HEK293 (cell line): ENCODE measurements at regions not wholly inside any gene's neighbourhood (a gene's known extent, or its start where the extent isn't known, plus 50 kb on each side); places are given as distances from the start of the nearest gene placed in this dataset.

ENCODE experiments used
- CTCF ChIA-PET: fragments of 350-600 bp; formaldehyde crosslinking; extraction: SDS; loops from one replicate; lab custom pipeline; 2021; ENCODE audit warnings: antibody characterized with exemption; lab: Yijun Ruan, JAX
- POLR2A ChIA-PET: fragments of 300-600 bp; formaldehyde crosslinking; extraction: SDS; loops from one replicate; lab custom pipeline; 2020; ENCODE audit warnings: antibody characterized with exemption, inconsistent platforms; lab: Yijun Ruan, JAX
- H3K27ac ChIP-seq: fragments of 200-500 bp; sonication (Bioruptor generic); 2 replicates; pipeline ENCODE4 v1.5.1; 2014; ENCODE audit warnings: low read depth, low read length, control low read depth, inconsistent platforms; ENCODE audit errors: extremely low read depth
- H3K36me3 ChIP-seq, 2 experiments: fragments of 200-500 bp in 1 of 2; sonication (Bioruptor generic) in 1 of 2; 1 replicate in 1 of 2; 2 replicates in 1 of 2; pipeline ENCODE4 v1.5.1; 2014 to 2017; ENCODE audit warnings: inconsistent platforms in 2 of 2, low read length in 2 of 2; ENCODE audit not compliant: control insufficient read depth in 2 of 2, insufficient read depth in 1 of 2
- H3K4me1 ChIP-seq: fragments of 200-500 bp; sonication (Bioruptor generic); 2 replicates; pipeline ENCODE4 v1.5.1; 2014; ENCODE audit warnings: mild to moderate bottlenecking, low read length, inconsistent platforms; ENCODE audit not compliant: control insufficient read depth, insufficient read depth
- H3K4me3 ChIP-seq: 2 replicates; pipeline ENCODE4 v1.5.1; 2011; ENCODE audit warnings: low read depth, mild to moderate bottlenecking, control low read depth, low read length, moderate library complexity
- H3K9me3 ChIP-seq: fragments of 200-500 bp; sonication (Bioruptor generic); 2 replicates; pipeline ENCODE4 v1.5.1; 2014; ENCODE audit warnings: low read depth, low read length, inconsistent platforms; ENCODE audit not compliant: control insufficient read depth, insufficient read depth
- GLI2 ChIP-seq: fragments of 450-650 bp; formaldehyde crosslinking; IDR thresholded peaks from 2 replicates; pipeline ENCODE4; 2017; ENCODE audit warnings: missing biosample characterization, missing genetic modification characterization, low read depth, borderline replicate concordance
- KLF7 ChIP-seq: fragments of 450-650 bp; formaldehyde crosslinking; IDR thresholded peaks from 2 replicates; pipeline ENCODE4 v1.5.1; 2016; ENCODE audit warnings: missing biosample characterization, missing genetic modification characterization, borderline replicate concordance
- MYNN ChIP-seq: fragments of 450-650 bp; formaldehyde crosslinking; IDR thresholded peaks from 2 replicates; pipeline ENCODE4 v1.5.1; 2016; ENCODE audit warnings: missing biosample characterization, missing genetic modification characterization, borderline replicate concordance
- ZBTB10 ChIP-seq: fragments of 450-650 bp; formaldehyde crosslinking; IDR thresholded peaks from 2 replicates; pipeline ENCODE4 v1.5.1; 2016; ENCODE audit warnings: missing biosample characterization, missing genetic modification characterization
- ZNF133 ChIP-seq: fragments of 450-650 bp; formaldehyde crosslinking; IDR thresholded peaks from 2 replicates; pipeline ENCODE4 v1.5.1; 2016; ENCODE audit warnings: missing biosample characterization, missing genetic modification characterization
- ZNF311 ChIP-seq: fragments of 450-650 bp; formaldehyde crosslinking; IDR thresholded peaks from 2 replicates; pipeline ENCODE4 v1.5.1; 2017; ENCODE audit warnings: missing biosample characterization, missing genetic modification characterization, borderline replicate concordance
- ZNF514 ChIP-seq: fragments of 450-650 bp; formaldehyde crosslinking; IDR thresholded peaks from 2 replicates; pipeline ENCODE4 v1.5.1; 2016; ENCODE audit warnings: missing biosample characterization, missing genetic modification characterization
- ZNF529 ChIP-seq: fragments of 450-650 bp; formaldehyde crosslinking; IDR thresholded peaks from 2 replicates; pipeline ENCODE4 v1.5.1; 2017; ENCODE audit warnings: missing genetic modification characterization, missing biosample characterization; ENCODE audit not compliant: insufficient replicate concordance
- ZNF549 ChIP-seq: fragments of 450-650 bp; IDR thresholded peaks from 2 replicates; pipeline ENCODE4 v1.5.1; 2018; ENCODE audit warnings: missing biosample characterization, missing genetic modification characterization, mild to moderate bottlenecking, inconsistent platforms, moderate library complexity
- ZNF600 ChIP-seq: fragments of 450-650 bp; formaldehyde crosslinking; IDR thresholded peaks from 2 replicates; pipeline ENCODE4 v1.5.1; 2016; ENCODE audit warnings: missing biosample characterization, missing genetic modification characterization
- ZNF660 ChIP-seq: fragments of 450-650 bp; IDR thresholded peaks from 2 replicates; pipeline ENCODE4 v1.5.1; 2018; ENCODE audit warnings: missing biosample characterization, mild to moderate bottlenecking, missing genetic modification characterization
- ZNF664 ChIP-seq: fragments of 450-650 bp; formaldehyde crosslinking; IDR thresholded peaks from 2 replicates; pipeline ENCODE4 v1.5.1; 2016; ENCODE audit warnings: missing biosample characterization, missing genetic modification characterization
- ZNF701 ChIP-seq: fragments of 450-650 bp; formaldehyde crosslinking; IDR thresholded peaks from 2 replicates; pipeline ENCODE4 v1.5.1; 2016; ENCODE audit warnings: missing biosample characterization, missing genetic modification characterization
- ZNF777 ChIP-seq: fragments of 450-650 bp; formaldehyde crosslinking; IDR thresholded peaks from 2 replicates; pipeline ENCODE4 v1.5.1; 2017; ENCODE audit warnings: missing biosample characterization, missing genetic modification characterization, borderline replicate concordance
- ZNF830 ChIP-seq: fragments of 450-650 bp; IDR thresholded peaks from 2 replicates; pipeline ENCODE4 v1.5.0; 2018; ENCODE audit warnings: missing biosample characterization, missing genetic modification characterization, low read depth, mild to moderate bottlenecking, moderate library complexity
- ZSCAN23 ChIP-seq: fragments of 450-650 bp; formaldehyde crosslinking; IDR thresholded peaks from 2 replicates; pipeline ENCODE4 v1.5.1; 2016; ENCODE audit warnings: missing biosample characterization, missing genetic modification characterization
- ZSCAN30 ChIP-seq: fragments of 450-650 bp; IDR thresholded peaks from 2 replicates; pipeline ENCODE4 v1.5.1; 2018; ENCODE audit warnings: missing biosample characterization, mild to moderate bottlenecking, missing genetic modification characterization, moderate library complexity
- TF ChIP-seq, protein P1 (sequence below): fragments of 450-650 bp; formaldehyde crosslinking; IDR thresholded peaks from 2 replicates; pipeline ENCODE4 v1.5.1; 2016; ENCODE audit warnings: missing biosample characterization, missing genetic modification characterization
- TF ChIP-seq, protein P2 (sequence below): fragments of 450-650 bp; formaldehyde crosslinking; IDR thresholded peaks from 2 replicates; pipeline ENCODE4 v1.5.1; 2016; ENCODE audit warnings: missing biosample characterization, missing genetic modification characterization
- TF ChIP-seq, protein P3 (sequence below): fragments of 450-650 bp; formaldehyde crosslinking; IDR thresholded peaks from 2 replicates; pipeline ENCODE4 v1.5.1; 2016; ENCODE audit warnings: missing biosample characterization, missing genetic modification characterization

DNA sequence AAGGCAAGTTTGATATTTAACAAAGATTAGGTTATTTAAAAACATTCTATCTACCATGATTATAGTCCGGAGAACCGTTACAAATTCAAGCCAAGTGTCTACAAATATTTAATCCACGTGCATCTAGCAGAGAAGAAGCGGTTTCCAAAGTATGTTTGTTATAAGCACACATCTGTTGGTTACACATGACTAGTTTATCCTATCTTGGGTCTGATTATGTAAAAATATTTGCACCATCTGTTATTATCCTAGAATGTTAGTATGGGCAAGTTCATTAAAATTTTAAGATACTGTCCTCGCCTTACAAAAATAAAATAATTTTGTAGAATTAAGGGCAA lies 289.2 kb upstream of the VSTM2A start:
- no peak overlapping the region for H3K27ac ChIP-seq
- POLR2A ChIA-PET = no interaction called here
- H3K36me3 ChIP-seq = no peaks in the 10 kb centered on the region
- no peaks in the 10 kb centered on the region for H3K9me3 ChIP-seq
- H3K4me1 ChIP-seq = no peaks in the 10 kb centered on the region
- no peak for TF ChIP-seq ZNF660 (tag by site-specific recombination)
- CTCF ChIA-PET = no interaction called here
- no peak overlapping the region for H3K4me3 ChIP-seq

- Histone ChIP-seq H3K4me3 (no peak overlapping the region), H3K27ac (no peak overlapping the region), H3K36me3 (no peaks in the 10 kb centered on the region), H3K4me1 (no peaks in the 10 kb centered on the region), H3K9me3 (no peaks in the 10 kb centered on the region)
- ChIA-PET CTCF (no interaction called here), POLR2A (no interaction called here)
- TF ChIP-seq ZNF830 (tag by site-specific recombination) = no peak
- no peak for TF ChIP-seq ZNF311 (tag by site-specific recombination)
- TF ChIP-seq ZNF701 (tag by site-specific recombination) = no peak
- TF ChIP-seq ZNF549 (tag by site-specific recombination) = no peak
- no peak for TF ChIP-seq ZNF529 (tag by site-specific recombination)
- TF ChIP-seq ZNF664 (tag by site-specific recombination) = no peak
- no peak for TF ChIP-seq GLI2 (tag by site-specific recombination)
- TF ChIP-seq ZBTB10 (tag by site-specific recombination) = no peak
- no peak for TF ChIP-seq ZSCAN30 (tag by site-specific recombination)
- TF ChIP-seq, protein P1, sequence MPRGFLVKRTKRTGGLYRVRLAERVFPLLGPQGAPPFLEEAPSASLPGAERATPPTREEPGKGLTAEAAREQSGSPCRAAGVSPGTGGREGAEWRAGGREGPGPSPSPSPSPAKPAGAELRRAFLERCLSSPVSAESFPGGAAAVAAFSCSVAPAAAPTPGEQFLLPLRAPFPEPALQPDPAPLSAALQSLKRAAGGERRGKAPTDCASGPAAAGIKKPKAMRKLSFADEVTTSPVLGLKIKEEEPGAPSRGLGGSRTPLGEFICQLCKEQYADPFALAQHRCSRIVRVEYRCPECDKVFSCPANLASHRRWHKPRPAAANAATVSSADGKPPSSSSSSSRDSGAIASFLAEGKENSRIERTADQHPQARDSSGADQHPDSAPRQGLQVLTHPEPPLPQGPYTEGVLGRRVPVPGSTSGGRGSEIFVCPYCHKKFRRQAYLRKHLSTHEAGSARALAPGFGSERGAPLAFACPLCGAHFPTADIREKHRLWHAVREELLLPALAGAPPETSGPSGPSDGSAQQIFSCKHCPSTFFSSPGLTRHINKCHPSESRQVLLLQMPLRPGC (tag by site-specific recombination) = no peak
- no peak for TF ChIP-seq ZNF514 (tag by site-specific recombination)
- TF ChIP-seq ZNF777 = no peak
- TF ChIP-seq MYNN = no peak
- TF ChIP-seq, protein P2, sequence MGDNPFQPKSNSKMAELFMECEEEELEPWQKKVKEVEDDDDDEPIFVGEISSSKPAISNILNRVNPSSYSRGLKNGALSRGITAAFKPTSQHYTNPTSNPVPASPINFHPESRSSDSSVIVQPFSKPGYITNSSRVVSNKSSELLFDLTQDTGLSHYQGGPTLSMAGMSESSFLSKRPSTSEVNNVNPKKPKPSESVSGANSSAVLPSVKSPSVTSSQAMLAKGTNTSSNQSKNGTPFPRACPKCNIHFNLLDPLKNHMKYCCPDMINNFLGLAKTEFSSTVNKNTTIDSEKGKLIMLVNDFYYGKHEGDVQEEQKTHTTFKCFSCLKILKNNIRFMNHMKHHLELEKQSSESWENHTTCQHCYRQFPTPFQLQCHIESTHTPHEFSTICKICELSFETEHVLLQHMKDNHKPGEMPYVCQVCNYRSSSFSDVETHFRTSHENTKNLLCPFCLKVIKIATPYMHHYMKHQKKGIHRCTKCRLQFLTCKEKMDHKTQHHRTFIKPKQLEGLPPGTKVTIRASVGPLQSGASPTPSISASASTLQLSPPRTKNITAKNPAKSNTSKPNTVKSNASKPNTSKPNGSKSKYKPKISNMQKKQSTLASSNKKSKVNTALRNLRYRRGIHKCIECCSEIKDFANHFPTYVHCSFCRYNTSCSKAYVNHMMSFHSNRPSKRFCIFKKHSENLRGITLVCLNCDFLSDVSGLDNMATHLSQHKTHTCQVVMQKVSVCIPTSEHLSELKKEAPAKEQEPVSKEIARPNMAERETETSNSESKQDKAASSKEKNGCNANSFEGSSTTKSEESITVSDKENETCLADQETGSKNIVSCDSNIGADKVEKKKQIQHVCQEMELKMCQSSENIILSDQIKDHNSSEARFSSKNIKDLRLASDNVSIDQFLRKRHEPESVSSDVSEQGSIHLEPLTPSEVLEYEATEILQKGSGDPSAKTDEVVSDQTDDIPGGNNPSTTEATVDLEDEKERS (tag by site-specific recombination) = no peak
- no peak for TF ChIP-seq ZSCAN23 (tag by site-specific recombination)
- TF ChIP-seq, protein P3, sequence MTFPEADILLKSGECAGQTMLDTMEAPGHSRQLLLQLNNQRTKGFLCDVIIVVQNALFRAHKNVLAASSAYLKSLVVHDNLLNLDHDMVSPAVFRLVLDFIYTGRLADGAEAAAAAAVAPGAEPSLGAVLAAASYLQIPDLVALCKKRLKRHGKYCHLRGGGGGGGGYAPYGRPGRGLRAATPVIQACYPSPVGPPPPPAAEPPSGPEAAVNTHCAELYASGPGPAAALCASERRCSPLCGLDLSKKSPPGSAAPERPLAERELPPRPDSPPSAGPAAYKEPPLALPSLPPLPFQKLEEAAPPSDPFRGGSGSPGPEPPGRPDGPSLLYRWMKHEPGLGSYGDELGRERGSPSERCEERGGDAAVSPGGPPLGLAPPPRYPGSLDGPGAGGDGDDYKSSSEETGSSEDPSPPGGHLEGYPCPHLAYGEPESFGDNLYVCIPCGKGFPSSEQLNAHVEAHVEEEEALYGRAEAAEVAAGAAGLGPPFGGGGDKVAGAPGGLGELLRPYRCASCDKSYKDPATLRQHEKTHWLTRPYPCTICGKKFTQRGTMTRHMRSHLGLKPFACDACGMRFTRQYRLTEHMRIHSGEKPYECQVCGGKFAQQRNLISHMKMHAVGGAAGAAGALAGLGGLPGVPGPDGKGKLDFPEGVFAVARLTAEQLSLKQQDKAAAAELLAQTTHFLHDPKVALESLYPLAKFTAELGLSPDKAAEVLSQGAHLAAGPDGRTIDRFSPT (tag by site-specific recombination) = no peak
- no peak for TF ChIP-seq KLF7 (tag by site-specific recombination)
- no peak for TF ChIP-seq ZNF133 (tag by site-specific recombination)
- TF ChIP-seq ZNF600 (tag by site-specific recombination) = no peak
- TF ChIP-seq, all 188 proteins: peak for 0
Observed at GRCh38 chr7:54255242-54255641, 286.9 kb upstream of the VSTM2A start.
